WTC11 (cell line): ENCODE measurements at regions not wholly inside any gene's neighbourhood (a gene's known extent, or its start where the extent isn't known, plus 50 kb on each side); places are given as distances from the start of the nearest gene placed in this dataset.
A peak's percentile ranks its signal among the peaks of the same experiment; 100 is the strongest.

Experiments used
- ATAC-seq: fragments of 200-7000 bp; cut with Tn5 transposase; 2 replicates; pipeline ENCODE4 v1.10.0; 2021; ENCODE audit warnings: mild to moderate bottlenecking, moderate library complexity
- CTCF ChIA-PET: fragments of 300-600 bp; sonication (Branson Sonifier 250); formaldehyde crosslinking; loops from one replicate; lab custom pipeline; 2021; ENCODE audit warnings: antibody characterized with exemption; lab: Charles Lee
- POLR2A ChIA-PET: fragments of 350-600 bp; sonication (Branson Sonifier 250); formaldehyde crosslinking; loops from one replicate; lab custom pipeline; 2021; ENCODE audit warnings: antibody characterized with exemption; lab: Charles Lee
- DNase-seq: peaks from one replicate; pipeline ENCODE4 v3.0.0; 2021; ENCODE audit warnings: low spot score
- H3K27ac Mint-ChIP-seq: 2 replicates; pipeline ENCODE4 v1.8.0; 2021; ENCODE audit warnings: mixed read lengths
- H3K27me3 Mint-ChIP-seq: 2 replicates; pipeline ENCODE4 v1.8.0; 2021; ENCODE audit warnings: low read depth, mild to moderate bottlenecking, moderate library complexity, mixed read lengths
- H3K36me3 Mint-ChIP-seq: 2 replicates; pipeline ENCODE4 v1.8.0; 2021; ENCODE audit warnings: mixed read lengths
- H3K4me1 Mint-ChIP-seq: 2 replicates; pipeline ENCODE4 v1.8.0; 2022; ENCODE audit warnings: mixed read lengths
- H3K4me3 Mint-ChIP-seq: 2 replicates; pipeline ENCODE4 v1.8.0; 2021; ENCODE audit warnings: mild to moderate bottlenecking, moderate library complexity, mixed read lengths
- H3K9me3 Mint-ChIP-seq: 2 replicates; pipeline ENCODE4 v1.8.0; 2021; ENCODE audit warnings: mixed read lengths
- FOXK1 ChIP-seq: sonication (generic); formaldehyde crosslinking; IDR thresholded peaks from 2 replicates; pipeline ENCODE4 v1.8.0; 2022; ENCODE audit warnings: mild to moderate bottlenecking, moderate library complexity, missing genetic modification reagents
- FOXP1 ChIP-seq: sonication (generic); formaldehyde crosslinking; IDR thresholded peaks from 2 replicates; pipeline ENCODE4 v1.8.0; 2022; ENCODE audit warnings: missing genetic modification reagents, mild to moderate bottlenecking, moderate library complexity, borderline replicate concordance
- IRF1 ChIP-seq: sonication (generic); formaldehyde crosslinking; IDR thresholded peaks from 2 replicates; pipeline ENCODE4 v1.8.0; 2023; ENCODE audit warnings: missing genetic modification reagents
- MYBL2 ChIP-seq: sonication (generic); formaldehyde crosslinking; IDR thresholded peaks from 2 replicates; pipeline ENCODE4 v1.8.1; 2023; ENCODE audit warnings: mild to moderate bottlenecking, moderate library complexity, missing genetic modification reagents
- NFE2L1 ChIP-seq: sonication (generic); formaldehyde crosslinking; IDR thresholded peaks from 2 replicates; pipeline ENCODE4 v1.8.1; 2023; ENCODE audit warnings: missing genetic modification reagents
- SMAD4 ChIP-seq: sonication (generic); formaldehyde crosslinking; IDR thresholded peaks from 2 replicates; pipeline ENCODE4 v1.8.0; 2022; ENCODE audit warnings: mild to moderate bottlenecking, missing genetic modification reagents
- SP1 ChIP-seq: sonication (generic); formaldehyde crosslinking; conservative IDR thresholded peaks from 2 replicates; pipeline ENCODE4 v1.8.1; 2022; ENCODE audit warnings: missing genetic modification reagents
- TEAD1 ChIP-seq: sonication (generic); formaldehyde crosslinking; IDR thresholded peaks from 2 replicates; pipeline ENCODE4 v1.8.0; 2022; ENCODE audit warnings: mild to moderate bottlenecking, missing genetic modification reagents
- ZNF512 ChIP-seq: sonication (generic); formaldehyde crosslinking; IDR thresholded peaks from 2 replicates; pipeline ENCODE4 v1.8.1; 2022; ENCODE audit warnings: missing genetic modification reagents, borderline replicate concordance
- TF ChIP-seq, protein P1 (sequence below): sonication (generic); formaldehyde crosslinking; IDR thresholded peaks from 2 replicates; pipeline ENCODE4 v1.8.0; 2022; ENCODE audit warnings: mild to moderate bottlenecking, missing genetic modification reagents
- TF ChIP-seq, protein P2 (sequence below): sonication (generic); formaldehyde crosslinking; IDR thresholded peaks from 2 replicates; pipeline ENCODE4 v1.8.0; 2023; ENCODE audit warnings: mild to moderate bottlenecking, missing genetic modification reagents

DNA sequence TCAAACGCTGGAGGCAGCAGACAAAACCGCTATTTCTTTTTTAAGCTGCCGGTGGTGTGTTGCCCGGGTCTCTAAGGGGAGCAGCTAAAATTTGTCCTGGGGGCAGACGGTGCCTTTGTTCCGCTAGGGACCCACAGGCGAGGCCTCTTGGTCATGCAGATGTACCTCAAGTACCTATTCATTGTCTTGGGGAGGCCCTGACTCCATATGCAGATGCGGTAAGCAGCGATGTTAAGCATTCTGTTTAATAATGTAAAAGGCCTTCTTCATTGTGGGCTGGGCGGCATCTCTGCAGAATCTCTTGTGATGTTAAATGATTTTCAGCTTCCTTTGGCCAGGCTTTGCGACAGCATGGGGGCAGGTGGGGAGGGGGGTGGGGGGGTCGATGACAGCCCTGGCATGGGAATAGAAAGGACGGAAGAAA, 98.9 kb upstream of the PJA1 start:
- no peaks in the 10 kb centered on the region for H3K36me3 Mint-ChIP-seq
- peak; percentile 40; the same call in 1 of the 2 replicates for TF ChIP-seq FOXK1 (CRISPR knock-in tag)
- 0 out of 2 replicates have a peak, but pooled peaks have one; percentile 34 for TF ChIP-seq FOXP1 (CRISPR knock-in tag)
- 0 out of 2 replicates have a peak, but pooled peaks have one; percentile 25 for TF ChIP-seq SP1
- no peak for TF ChIP-seq NFE2L1 (CRISPR knock-in tag)
- TF ChIP-seq TEAD1 (CRISPR knock-in tag), result peak; percentile 32; the same call in 1 of the 2 replicates
- TF ChIP-seq, protein P1, sequence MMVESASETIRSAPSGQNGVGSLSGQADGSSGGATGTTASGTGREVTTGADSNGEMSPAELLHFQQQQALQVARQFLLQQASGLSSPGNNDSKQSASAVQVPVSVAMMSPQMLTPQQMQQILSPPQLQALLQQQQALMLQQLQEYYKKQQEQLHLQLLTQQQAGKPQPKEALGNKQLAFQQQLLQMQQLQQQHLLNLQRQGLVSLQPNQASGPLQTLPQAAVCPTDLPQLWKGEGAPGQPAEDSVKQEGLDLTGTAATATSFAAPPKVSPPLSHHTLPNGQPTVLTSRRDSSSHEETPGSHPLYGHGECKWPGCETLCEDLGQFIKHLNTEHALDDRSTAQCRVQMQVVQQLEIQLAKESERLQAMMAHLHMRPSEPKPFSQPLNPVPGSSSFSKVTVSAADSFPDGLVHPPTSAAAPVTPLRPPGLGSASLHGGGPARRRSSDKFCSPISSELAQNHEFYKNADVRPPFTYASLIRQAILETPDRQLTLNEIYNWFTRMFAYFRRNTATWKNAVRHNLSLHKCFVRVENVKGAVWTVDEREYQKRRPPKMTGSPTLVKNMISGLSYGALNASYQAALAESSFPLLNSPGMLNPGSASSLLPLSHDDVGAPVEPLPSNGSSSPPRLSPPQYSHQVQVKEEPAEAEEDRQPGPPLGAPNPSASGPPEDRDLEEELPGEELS (CRISPR knock-in tag), result peak; percentile 56; the same call in 1 of the 2 replicates
- TF ChIP-seq, all 79 proteins: peak for 5
- Mint-ChIP-seq H3K4me1 (peaks cover 17% of the 10 kb centered on the region), H3K27me3 (peaks cover 98% of the 10 kb centered on the region), H3K4me3 (no peak overlapping the region), H3K9me3 (no peaks in the 10 kb centered on the region), H3K27ac (no peak overlapping the region)
- ChIA-PET CTCF (interaction anchor here (0.6 to 2.8 kb wide), 15 partner anchors 10 to 436 kb away, joined by 3 to 22 read pairs (median 4); partner anchors contain the start of gene EFNB1), POLR2A (interaction anchor here (1.1 kb wide), 1 partner anchor 436 kb away, joined by 3 read pairs; no protein-coding TSS in a partner anchor)
- ATAC-seq (peak; percentile 92), DNase-seq (peak; percentile 82)

- peaks cover 98% of the 10 kb centered on the region for H3K27me3 Mint-ChIP-seq
- H3K9me3 Mint-ChIP-seq, result no peaks in the 10 kb centered on the region
- CTCF ChIA-PET, result interaction anchor here (1.0 to 2.8 kb wide), 8 partner anchors 11 to 436 kb away, joined by 3 to 22 read pairs (median 6); no protein-coding TSS in a partner anchor
- DNase-seq (no peak), ATAC-seq (no peak)
- H3K36me3 Mint-ChIP-seq, result no peaks in the 10 kb centered on the region
- POLR2A ChIA-PET, result no interaction called here
- H3K4me3 Mint-ChIP-seq, result peak overlapping the region; percentile 14; the same call in 1 of the 2 replicates
- TF ChIP-seq, protein P1 (CRISPR knock-in tag), result no peak
- TF ChIP-seq TEAD1 (CRISPR knock-in tag) (no peak), IRF1 (no peak), SMAD4 (no peak), MYBL2 (CRISPR knock-in tag) (no peak), ZNF512 (CRISPR knock-in tag) (no peak)
- TF ChIP-seq, protein P2, sequence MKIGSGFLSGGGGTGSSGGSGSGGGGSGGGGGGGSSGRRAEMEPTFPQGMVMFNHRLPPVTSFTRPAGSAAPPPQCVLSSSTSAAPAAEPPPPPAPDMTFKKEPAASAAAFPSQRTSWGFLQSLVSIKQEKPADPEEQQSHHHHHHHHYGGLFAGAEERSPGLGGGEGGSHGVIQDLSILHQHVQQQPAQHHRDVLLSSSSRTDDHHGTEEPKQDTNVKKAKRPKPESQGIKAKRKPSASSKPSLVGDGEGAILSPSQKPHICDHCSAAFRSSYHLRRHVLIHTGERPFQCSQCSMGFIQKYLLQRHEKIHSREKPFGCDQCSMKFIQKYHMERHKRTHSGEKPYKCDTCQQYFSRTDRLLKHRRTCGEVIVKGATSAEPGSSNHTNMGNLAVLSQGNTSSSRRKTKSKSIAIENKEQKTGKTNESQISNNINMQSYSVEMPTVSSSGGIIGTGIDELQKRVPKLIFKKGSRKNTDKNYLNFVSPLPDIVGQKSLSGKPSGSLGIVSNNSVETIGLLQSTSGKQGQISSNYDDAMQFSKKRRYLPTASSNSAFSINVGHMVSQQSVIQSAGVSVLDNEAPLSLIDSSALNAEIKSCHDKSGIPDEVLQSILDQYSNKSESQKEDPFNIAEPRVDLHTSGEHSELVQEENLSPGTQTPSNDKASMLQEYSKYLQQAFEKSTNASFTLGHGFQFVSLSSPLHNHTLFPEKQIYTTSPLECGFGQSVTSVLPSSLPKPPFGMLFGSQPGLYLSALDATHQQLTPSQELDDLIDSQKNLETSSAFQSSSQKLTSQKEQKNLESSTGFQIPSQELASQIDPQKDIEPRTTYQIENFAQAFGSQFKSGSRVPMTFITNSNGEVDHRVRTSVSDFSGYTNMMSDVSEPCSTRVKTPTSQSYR (CRISPR knock-in tag), result no peak
- no peak overlapping the region for H3K27ac Mint-ChIP-seq
- peaks cover 17% of the 10 kb centered on the region for H3K4me1 Mint-ChIP-seq
Measured at GRCh38 chrX:69263251-69263820, 98.1 kb upstream of the PJA1 start.
